GM18951 (cell line): ENCODE measurements at regions not wholly inside any gene's neighbourhood (a gene's known extent, or its start where the extent isn't known, plus 50 kb on each side); places are given as distances from the start of the nearest gene placed in this dataset.

Source experiments
- POLR2A ChIP-seq: IDR thresholded peaks from 4 replicates; pipeline ENCODE4 v1.6.1; 2011; ENCODE audit warnings: mild to moderate bottlenecking; ENCODE audit not compliant: insufficient read length, insufficient read depth; ENCODE audit errors: extremely low read depth
- in situ Hi-C: fragments of 300-500 bp; cut with MboI; formaldehyde crosslinking; loops from one replicate; pipeline ENCODE4 v1.12.0; 2022; ENCODE audit warnings: low sequenced_read_pairs, mixed read lengths, inconsistent platforms; ENCODE audit not compliant: unreplicated experiment

GRCh38 chr10:113239566-113240350 is 289.7 kb downstream of the TCF7L2 start:
- in situ Hi-C loops, result no loop called here
- no peak for TF ChIP-seq POLR2A

- TF ChIP-seq POLR2A, result no peak
- in situ Hi-C loops, result no loop called here
Observed at GRCh38 chr10:113240736-113241135, 290.7 kb downstream of the TCF7L2 start.

GRCh38 chr10:113241599-113242360 is 291.7 kb downstream of the TCF7L2 start:
- no peak for TF ChIP-seq POLR2A
- in situ Hi-C loops, result no loop called here

GRCh38 chr10:113243311-113243710 is 293.3 kb downstream of the TCF7L2 start:
- in situ Hi-C loops, result no loop called here
- no peak for TF ChIP-seq POLR2A

- no peak for TF ChIP-seq POLR2A
- in situ Hi-C loops, result no loop called here
Observed at GRCh38 chr10:113244750-113245149, 294.7 kb downstream of the TCF7L2 start.

- in situ Hi-C loops, result no loop called here
- TF ChIP-seq POLR2A, result no peak
Observed at GRCh38 chr10:113245286-113245685, 295.2 kb downstream of the TCF7L2 start.

- in situ Hi-C loops, result no loop called here
- no peak for TF ChIP-seq POLR2A
Observed at GRCh38 chr10:113247050-113247449, 297.0 kb downstream of the TCF7L2 start.

- in situ Hi-C loops, result no loop called here
- no peak for TF ChIP-seq POLR2A
Observed at GRCh38 chr10:113252650-113253618, 299.9 kb upstream of the HABP2 start.

GRCh38 chr10:113259576-113260226 is 293.2 kb upstream of the HABP2 start:
- in situ Hi-C loops, result no loop called here
- TF ChIP-seq POLR2A, result no peak

GRCh38 chr10:113261161-113261560 is 291.7 kb upstream of the HABP2 start:
- no peak for TF ChIP-seq POLR2A
- in situ Hi-C loops, result no loop called here

GRCh38 chr10:113261611-113262091 is 291.2 kb upstream of the HABP2 start:
- in situ Hi-C loops, result no loop called here
- no peak for TF ChIP-seq POLR2A

- TF ChIP-seq POLR2A, result no peak
- in situ Hi-C loops, result no loop called here
Observed at GRCh38 chr10:113263056-113263455, 289.8 kb upstream of the HABP2 start.
